ENCODE measurements at regions not wholly inside any gene's neighbourhood (a gene's known extent, or its start where the extent isn't known, plus 50 kb on each side); places are given as distances from the start of the nearest gene placed in this dataset.
"Not testable (repeated sequence)": the region's sequence is repeated elsewhere in the genome, so short reads cannot be mapped to it uniquely, and the experiment has no call there.

DNA sequence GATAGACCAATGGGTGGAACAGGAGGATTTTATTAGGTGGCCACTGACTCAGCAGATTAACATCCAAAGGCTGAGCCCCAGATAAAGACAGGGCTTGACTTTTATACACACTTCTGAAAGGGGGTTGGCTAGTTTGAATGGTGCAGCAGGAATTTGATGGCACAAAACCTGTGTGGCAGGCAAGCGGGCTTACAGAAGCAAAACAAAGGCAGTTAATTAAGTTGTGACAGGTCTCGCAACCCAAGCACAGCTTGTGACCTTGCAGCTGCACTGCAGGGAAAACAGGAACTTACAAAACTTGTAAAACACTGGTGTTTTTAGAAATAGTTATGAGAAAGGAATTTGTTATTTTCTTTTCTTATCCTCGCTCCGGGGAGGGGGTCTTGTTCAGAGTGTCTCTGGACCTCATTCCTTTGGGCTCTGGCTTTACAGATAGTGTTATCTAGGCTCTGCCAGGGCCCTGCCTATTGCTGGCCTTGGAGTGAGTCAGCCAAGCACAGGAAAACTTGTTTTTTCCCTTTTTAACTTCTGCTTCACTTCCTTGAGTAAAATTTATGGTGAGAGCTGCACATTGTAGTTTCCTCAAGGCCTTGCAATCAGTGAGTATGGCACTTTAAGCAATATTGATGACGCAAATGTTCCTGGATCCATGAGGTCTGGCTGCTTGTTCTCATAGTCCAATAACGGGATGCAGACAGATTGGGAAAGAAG lies 457.1 kb downstream of the TGIF2LY start:
- H3K27ac ChIP-seq; intact Hi-C loops (cut with DNase I); H3K9me3 ChIP-seq (replicated peaks in 1 of 3); H3K4me1 ChIP-seq (replicated peaks in 1 of 2); H3K27me3 ChIP-seq; H3K4me3 ChIP-seq; H3K36me3 ChIP-seq (replicated peaks in 1 of 2): not testable (repeated sequence)
- peak in 2 of 7 donors; percentile 64 to 68 for DNase-seq
- WGBS, 4 donors: 12 to 54% (median 28%) methylated on average over 2 to 6 of the region's 6 CpGs; no CpG with 5 or more reads in 1 of the 4 donors
